K562 (cell line): ENCODE measurements at regions not wholly inside any gene's neighbourhood (a gene's known extent, or its start where the extent isn't known, plus 50 kb on each side); places are given as distances from the start of the nearest gene placed in this dataset.

Experiments used
- SOX6 ChIP-seq: fragments of 450-650 bp; IDR thresholded peaks from 2 replicates; pipeline ENCODE4 v1.6.1; 2014; ENCODE audit warnings: mild to moderate bottlenecking
- SREBF1 ChIP-seq: fragments of 150-350 bp; IDR thresholded peaks from 2 replicates; pipeline ENCODE4 v1.6.1; 2014; ENCODE audit warnings: antibody characterized with exemption, low read depth, low read length, borderline replicate concordance
- ZEB2 ChIP-seq: fragments of 450-650 bp; IDR thresholded peaks from 2 replicates; pipeline ENCODE4 v1.6.1; 2016
- TF ChIP-seq, protein P1 (sequence below): fragments of 450-650 bp; IDR thresholded peaks from 2 replicates; pipeline ENCODE4 v1.6.1; 2016; ENCODE audit warnings: mild to moderate bottlenecking, moderate library complexity
- TF ChIP-seq, protein P2 (sequence below): IDR thresholded peaks from 2 replicates; pipeline ENCODE4 v1.6.1; 2014; ENCODE audit warnings: antibody characterized with exemption
- TF ChIP-seq, protein P3 (sequence below), 2 experiments: fragments of 450-650 bp; IDR thresholded peaks; 2 replicates each; pipeline ENCODE4 v1.6.1; 2016
- TF ChIP-seq, protein P4 (sequence below), 2 experiments: fragments of 250-450 bp in 1 of 2; fragments of 450-650 bp in 1 of 2; sonication (Bioruptor Pico) in 1 of 2; IDR thresholded peaks; 2 replicates each; pipeline versions ENCODE4 v1.6.1 to v1.8.0; 2016 to 2021; ENCODE audit warnings: mild to moderate bottlenecking in 2 of 2, moderate library complexity in 2 of 2, missing compliant biosample characterization in 1 of 2, missing genetic modification characterization in 1 of 2
- TF ChIP-seq, protein P5 (sequence below): fragments of 150-350 bp; IDR thresholded peaks from 2 replicates; pipeline ENCODE4 v1.6.1; 2014; ENCODE audit warnings: low read depth, mild to moderate bottlenecking, low read length, borderline replicate concordance
- TF ChIP-seq, protein P6 (sequence below): sonication (generic); formaldehyde crosslinking; IDR thresholded peaks from 2 replicates; pipeline ENCODE4 v1.9.0; 2022; ENCODE audit warnings: mild to moderate bottlenecking, missing genetic modification reagents

DNA sequence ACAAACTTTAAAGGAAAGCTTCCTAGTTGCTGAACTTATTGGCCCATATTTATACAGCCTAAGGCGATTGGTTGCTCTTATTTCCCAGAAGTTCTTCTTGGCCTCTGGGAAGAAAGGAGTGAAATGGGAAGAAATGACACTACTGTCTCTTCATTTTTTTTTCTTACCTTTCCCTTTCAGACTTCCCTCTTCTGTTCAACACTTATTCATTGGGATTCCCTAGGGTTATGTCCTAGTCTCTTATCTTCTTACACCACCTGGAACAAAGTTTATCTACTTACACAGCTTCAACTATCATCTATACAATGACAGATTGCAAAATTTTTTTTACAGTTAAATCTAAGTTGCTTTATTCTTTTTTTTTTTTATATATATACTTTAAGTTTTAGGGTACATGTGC lies 68.0 kb downstream of the SNX12 start (continued):
- TF ChIP-seq, protein P1, sequence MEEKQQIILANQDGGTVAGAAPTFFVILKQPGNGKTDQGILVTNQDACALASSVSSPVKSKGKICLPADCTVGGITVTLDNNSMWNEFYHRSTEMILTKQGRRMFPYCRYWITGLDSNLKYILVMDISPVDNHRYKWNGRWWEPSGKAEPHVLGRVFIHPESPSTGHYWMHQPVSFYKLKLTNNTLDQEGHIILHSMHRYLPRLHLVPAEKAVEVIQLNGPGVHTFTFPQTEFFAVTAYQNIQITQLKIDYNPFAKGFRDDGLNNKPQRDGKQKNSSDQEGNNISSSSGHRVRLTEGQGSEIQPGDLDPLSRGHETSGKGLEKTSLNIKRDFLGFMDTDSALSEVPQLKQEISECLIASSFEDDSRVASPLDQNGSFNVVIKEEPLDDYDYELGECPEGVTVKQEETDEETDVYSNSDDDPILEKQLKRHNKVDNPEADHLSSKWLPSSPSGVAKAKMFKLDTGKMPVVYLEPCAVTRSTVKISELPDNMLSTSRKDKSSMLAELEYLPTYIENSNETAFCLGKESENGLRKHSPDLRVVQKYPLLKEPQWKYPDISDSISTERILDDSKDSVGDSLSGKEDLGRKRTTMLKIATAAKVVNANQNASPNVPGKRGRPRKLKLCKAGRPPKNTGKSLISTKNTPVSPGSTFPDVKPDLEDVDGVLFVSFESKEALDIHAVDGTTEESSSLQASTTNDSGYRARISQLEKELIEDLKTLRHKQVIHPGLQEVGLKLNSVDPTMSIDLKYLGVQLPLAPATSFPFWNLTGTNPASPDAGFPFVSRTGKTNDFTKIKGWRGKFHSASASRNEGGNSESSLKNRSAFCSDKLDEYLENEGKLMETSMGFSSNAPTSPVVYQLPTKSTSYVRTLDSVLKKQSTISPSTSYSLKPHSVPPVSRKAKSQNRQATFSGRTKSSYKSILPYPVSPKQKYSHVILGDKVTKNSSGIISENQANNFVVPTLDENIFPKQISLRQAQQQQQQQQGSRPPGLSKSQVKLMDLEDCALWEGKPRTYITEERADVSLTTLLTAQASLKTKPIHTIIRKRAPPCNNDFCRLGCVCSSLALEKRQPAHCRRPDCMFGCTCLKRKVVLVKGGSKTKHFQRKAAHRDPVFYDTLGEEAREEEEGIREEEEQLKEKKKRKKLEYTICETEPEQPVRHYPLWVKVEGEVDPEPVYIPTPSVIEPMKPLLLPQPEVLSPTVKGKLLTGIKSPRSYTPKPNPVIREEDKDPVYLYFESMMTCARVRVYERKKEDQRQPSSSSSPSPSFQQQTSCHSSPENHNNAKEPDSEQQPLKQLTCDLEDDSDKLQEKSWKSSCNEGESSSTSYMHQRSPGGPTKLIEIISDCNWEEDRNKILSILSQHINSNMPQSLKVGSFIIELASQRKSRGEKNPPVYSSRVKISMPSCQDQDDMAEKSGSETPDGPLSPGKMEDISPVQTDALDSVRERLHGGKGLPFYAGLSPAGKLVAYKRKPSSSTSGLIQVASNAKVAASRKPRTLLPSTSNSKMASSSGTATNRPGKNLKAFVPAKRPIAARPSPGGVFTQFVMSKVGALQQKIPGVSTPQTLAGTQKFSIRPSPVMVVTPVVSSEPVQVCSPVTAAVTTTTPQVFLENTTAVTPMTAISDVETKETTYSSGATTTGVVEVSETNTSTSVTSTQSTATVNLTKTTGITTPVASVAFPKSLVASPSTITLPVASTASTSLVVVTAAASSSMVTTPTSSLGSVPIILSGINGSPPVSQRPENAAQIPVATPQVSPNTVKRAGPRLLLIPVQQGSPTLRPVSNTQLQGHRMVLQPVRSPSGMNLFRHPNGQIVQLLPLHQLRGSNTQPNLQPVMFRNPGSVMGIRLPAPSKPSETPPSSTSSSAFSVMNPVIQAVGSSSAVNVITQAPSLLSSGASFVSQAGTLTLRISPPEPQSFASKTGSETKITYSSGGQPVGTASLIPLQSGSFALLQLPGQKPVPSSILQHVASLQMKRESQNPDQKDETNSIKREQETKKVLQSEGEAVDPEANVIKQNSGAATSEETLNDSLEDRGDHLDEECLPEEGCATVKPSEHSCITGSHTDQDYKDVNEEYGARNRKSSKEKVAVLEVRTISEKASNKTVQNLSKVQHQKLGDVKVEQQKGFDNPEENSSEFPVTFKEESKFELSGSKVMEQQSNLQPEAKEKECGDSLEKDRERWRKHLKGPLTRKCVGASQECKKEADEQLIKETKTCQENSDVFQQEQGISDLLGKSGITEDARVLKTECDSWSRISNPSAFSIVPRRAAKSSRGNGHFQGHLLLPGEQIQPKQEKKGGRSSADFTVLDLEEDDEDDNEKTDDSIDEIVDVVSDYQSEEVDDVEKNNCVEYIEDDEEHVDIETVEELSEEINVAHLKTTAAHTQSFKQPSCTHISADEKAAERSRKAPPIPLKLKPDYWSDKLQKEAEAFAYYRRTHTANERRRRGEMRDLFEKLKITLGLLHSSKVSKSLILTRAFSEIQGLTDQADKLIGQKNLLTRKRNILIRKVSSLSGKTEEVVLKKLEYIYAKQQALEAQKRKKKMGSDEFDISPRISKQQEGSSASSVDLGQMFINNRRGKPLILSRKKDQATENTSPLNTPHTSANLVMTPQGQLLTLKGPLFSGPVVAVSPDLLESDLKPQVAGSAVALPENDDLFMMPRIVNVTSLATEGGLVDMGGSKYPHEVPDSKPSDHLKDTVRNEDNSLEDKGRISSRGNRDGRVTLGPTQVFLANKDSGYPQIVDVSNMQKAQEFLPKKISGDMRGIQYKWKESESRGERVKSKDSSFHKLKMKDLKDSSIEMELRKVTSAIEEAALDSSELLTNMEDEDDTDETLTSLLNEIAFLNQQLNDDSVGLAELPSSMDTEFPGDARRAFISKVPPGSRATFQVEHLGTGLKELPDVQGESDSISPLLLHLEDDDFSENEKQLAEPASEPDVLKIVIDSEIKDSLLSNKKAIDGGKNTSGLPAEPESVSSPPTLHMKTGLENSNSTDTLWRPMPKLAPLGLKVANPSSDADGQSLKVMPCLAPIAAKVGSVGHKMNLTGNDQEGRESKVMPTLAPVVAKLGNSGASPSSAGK = no peak
- TF ChIP-seq, protein P2, sequence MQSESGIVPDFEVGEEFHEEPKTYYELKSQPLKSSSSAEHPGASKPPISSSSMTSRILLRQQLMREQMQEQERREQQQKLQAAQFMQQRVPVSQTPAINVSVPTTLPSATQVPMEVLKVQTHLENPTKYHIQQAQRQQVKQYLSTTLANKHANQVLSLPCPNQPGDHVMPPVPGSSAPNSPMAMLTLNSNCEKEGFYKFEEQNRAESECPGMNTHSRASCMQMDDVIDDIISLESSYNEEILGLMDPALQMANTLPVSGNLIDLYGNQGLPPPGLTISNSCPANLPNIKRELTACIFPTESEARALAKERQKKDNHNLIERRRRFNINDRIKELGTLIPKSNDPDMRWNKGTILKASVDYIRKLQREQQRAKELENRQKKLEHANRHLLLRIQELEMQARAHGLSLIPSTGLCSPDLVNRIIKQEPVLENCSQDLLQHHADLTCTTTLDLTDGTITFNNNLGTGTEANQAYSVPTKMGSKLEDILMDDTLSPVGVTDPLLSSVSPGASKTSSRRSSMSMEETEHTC = no peak
- TF ChIP-seq, protein P3, sequence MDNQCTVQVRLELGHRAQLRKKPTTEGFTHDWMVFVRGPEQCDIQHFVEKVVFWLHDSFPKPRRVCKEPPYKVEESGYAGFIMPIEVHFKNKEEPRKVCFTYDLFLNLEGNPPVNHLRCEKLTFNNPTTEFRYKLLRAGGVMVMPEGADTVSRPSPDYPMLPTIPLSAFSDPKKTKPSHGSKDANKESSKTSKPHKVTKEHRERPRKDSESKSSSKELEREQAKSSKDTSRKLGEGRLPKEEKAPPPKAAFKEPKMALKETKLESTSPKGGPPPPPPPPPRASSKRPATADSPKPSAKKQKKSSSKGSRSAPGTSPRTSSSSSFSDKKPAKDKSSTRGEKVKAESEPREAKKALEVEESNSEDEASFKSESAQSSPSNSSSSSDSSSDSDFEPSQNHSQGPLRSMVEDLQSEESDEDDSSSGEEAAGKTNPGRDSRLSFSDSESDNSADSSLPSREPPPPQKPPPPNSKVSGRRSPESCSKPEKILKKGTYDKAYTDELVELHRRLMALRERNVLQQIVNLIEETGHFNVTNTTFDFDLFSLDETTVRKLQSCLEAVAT (IDR thresholded peaks at IDR 0.05) = no peak
- TF ChIP-seq, protein P4, sequence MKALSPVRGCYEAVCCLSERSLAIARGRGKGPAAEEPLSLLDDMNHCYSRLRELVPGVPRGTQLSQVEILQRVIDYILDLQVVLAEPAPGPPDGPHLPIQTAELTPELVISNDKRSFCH (CRISPR knock-in tag; IDR thresholded peaks at IDR 0.05) = no peak
- TF ChIP-seq, protein P4 (tag; IDR thresholded peaks at IDR 0.05) = no peak
- TF ChIP-seq, protein P5, sequence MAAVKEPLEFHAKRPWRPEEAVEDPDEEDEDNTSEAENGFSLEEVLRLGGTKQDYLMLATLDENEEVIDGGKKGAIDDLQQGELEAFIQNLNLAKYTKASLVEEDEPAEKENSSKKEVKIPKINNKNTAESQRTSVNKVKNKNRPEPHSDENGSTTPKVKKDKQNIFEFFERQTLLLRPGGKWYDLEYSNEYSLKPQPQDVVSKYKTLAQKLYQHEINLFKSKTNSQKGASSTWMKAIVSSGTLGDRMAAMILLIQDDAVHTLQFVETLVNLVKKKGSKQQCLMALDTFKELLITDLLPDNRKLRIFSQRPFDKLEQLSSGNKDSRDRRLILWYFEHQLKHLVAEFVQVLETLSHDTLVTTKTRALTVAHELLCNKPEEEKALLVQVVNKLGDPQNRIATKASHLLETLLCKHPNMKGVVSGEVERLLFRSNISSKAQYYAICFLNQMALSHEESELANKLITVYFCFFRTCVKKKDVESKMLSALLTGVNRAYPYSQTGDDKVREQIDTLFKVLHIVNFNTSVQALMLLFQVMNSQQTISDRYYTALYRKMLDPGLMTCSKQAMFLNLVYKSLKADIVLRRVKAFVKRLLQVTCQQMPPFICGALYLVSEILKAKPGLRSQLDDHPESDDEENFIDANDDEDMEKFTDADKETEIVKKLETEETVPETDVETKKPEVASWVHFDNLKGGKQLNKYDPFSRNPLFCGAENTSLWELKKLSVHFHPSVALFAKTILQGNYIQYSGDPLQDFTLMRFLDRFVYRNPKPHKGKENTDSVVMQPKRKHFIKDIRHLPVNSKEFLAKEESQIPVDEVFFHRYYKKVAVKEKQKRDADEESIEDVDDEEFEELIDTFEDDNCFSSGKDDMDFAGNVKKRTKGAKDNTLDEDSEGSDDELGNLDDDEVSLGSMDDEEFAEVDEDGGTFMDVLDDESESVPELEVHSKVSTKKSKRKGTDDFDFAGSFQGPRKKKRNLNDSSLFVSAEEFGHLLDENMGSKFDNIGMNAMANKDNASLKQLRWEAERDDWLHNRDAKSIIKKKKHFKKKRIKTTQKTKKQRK = no peak
- TF ChIP-seq SREBF1 = no peak
- peak; percentile 64; the same call in 1 of the 2 replicates for TF ChIP-seq SOX6
- TF ChIP-seq, protein P6, sequence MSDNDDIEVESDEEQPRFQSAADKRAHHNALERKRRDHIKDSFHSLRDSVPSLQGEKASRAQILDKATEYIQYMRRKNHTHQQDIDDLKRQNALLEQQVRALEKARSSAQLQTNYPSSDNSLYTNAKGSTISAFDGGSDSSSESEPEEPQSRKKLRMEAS = no peak
- peak; percentile 60; the same call in 1 of the 2 replicates for TF ChIP-seq ZEB2
